ENCODE measurements at regions not wholly inside any gene's neighbourhood (a gene's known extent, or its start where the extent isn't known, plus 50 kb on each side); places are given as distances from the start of the nearest gene placed in this dataset.

- WGBS (ENCODE audit: insufficient coverage), result 90% methylated on average over 7 of the region's 7 CpGs
- CTCF ChIA-PET, result no interaction called here
- ATAC-seq (ENCODE audit: low read depth) (no peak), DNase-seq (no peak)
- POLR2A ChIA-PET, result no interaction called here
- Mint-ChIP-seq H3K4me3 (no peak overlapping the region), H3K27ac (no peak overlapping the region), H3K27me3 (peaks cover 6% of the 10 kb centered on the region), H3K4me1 (peaks cover 25% of the 10 kb centered on the region), H3K9me3 (ENCODE audit: insufficient read depth) (peaks cover 5% of the 10 kb centered on the region)
- no peak overlapping the region for H3K27ac ChIP-seq (ENCODE audit: low read length in 2 of 2)
- no peaks in the 10 kb centered on the region for H3K36me3 ChIP-seq (replicated peaks in 1 of 2; ENCODE audit: control extremely low read depth in 1 of 2, control insufficient read depth in 1 of 2, extremely low read depth in 1 of 2, insufficient read depth in 2 of 2, low read length in 1 of 2)
- H3K4me2 ChIP-seq (replicated peaks; ENCODE audit: low read depth, low read length, poor library complexity, severe bottlenecking), result no peak overlapping the region
- H2AFZ ChIP-seq (ENCODE audit: insufficient read depth, low read depth, low read length, poor library complexity, severe bottlenecking), result no peak overlapping the region
- peaks cover 0 to 3% (median 0%) of the 10 kb centered on the region in 3 donors for H3K9me3 ChIP-seq (ENCODE audit: control extremely low read depth in 1 of 3, control insufficient read depth in 2 of 3, insufficient read depth in 1 of 3, low read length in 2 of 3)
- no peak overlapping the region for H3K4me3 ChIP-seq (ENCODE audit: control extremely low read depth in 1 of 5, extremely low read depth in 1 of 5, insufficient read depth in 1 of 5, low read depth in 2 of 5, low read length in 4 of 5)
- intact Hi-C loops (cut with micrococcal nuclease), result no loop called here
- H3K9ac ChIP-seq (ENCODE audit: low read length), result no peak overlapping the region
- H4K20me1 ChIP-seq (ENCODE audit: control insufficient read depth, insufficient read depth, low read length, poor library complexity, severe bottlenecking), result no peaks in the 10 kb centered on the region
- H3K27me3 ChIP-seq (replicated peaks in 1 of 4; ENCODE audit: control extremely low read depth in 1 of 4, control insufficient read depth in 3 of 4, insufficient read depth in 4 of 4, low read length in 3 of 4), result no peaks in the 10 kb centered on the region
- no peaks in the 10 kb centered on the region for H3K79me2 ChIP-seq (ENCODE audit: control insufficient read depth, insufficient read depth, low read length)
- TF ChIP-seq EZH2 (IDR thresholded peaks at IDR 0.05; ENCODE audit: borderline replicate concordance, insufficient read depth, low read depth, low read length, poor library complexity, severe bottlenecking), result no peak
- TF ChIP-seq CTCF (IDR thresholded peaks at IDR 0.05), result no peak
- H3K4me1 ChIP-seq (ENCODE audit: control insufficient read depth in 2 of 2, insufficient read depth in 2 of 2, low read length in 2 of 2), result peaks cover 13 to 14% of the 10 kb centered on the region in 2 donors
Observed at GRCh38 chr3:16790432-16791400, 94.0 kb upstream of the PLCL2 start.

- H2AFZ ChIP-seq (ENCODE audit: insufficient read depth, low read depth, low read length, poor library complexity, severe bottlenecking), result no peak overlapping the region
- no peak overlapping the region for H3K9ac ChIP-seq (ENCODE audit: low read length)
- ChIA-PET CTCF (interaction anchor here (0.7 kb wide), 1 partner anchor 9 kb away, joined by 3 read pairs; no protein-coding TSS in a partner anchor), POLR2A (no interaction called here)
- no peak overlapping the region for H3K4me2 ChIP-seq (replicated peaks; ENCODE audit: low read depth, low read length, poor library complexity, severe bottlenecking)
- ATAC-seq (ENCODE audit: low read depth) (no peak), DNase-seq (no peak)
- no peaks in the 10 kb centered on the region for H4K20me1 ChIP-seq (ENCODE audit: control insufficient read depth, insufficient read depth, low read length, poor library complexity, severe bottlenecking)
- TF ChIP-seq CTCF (IDR thresholded peaks at IDR 0.05) (no peak), EZH2 (IDR thresholded peaks at IDR 0.05; ENCODE audit: borderline replicate concordance, insufficient read depth, low read depth, low read length, poor library complexity, severe bottlenecking) (no peak)
- Mint-ChIP-seq H3K27ac (no peak overlapping the region), H3K4me1 (peaks cover 38% of the 10 kb centered on the region), H3K9me3 (ENCODE audit: insufficient read depth) (peaks cover 5% of the 10 kb centered on the region), H3K4me3 (no peak overlapping the region), H3K27me3 (peaks cover 6% of the 10 kb centered on the region)
- H3K4me1 ChIP-seq (ENCODE audit: control insufficient read depth in 2 of 2, insufficient read depth in 2 of 2, low read length in 2 of 2), result peaks cover 27 to 28% of the 10 kb centered on the region in 2 donors
- peaks cover 0 to 1% (median 0%) of the 10 kb centered on the region in 3 donors for H3K9me3 ChIP-seq (ENCODE audit: control extremely low read depth in 1 of 3, control insufficient read depth in 2 of 3, insufficient read depth in 1 of 3, low read length in 2 of 3)
- no CpG with 5 or more reads among the region's 5 CpGs for WGBS (ENCODE audit: insufficient coverage)
- no peak overlapping the region for H3K4me3 ChIP-seq (ENCODE audit: control extremely low read depth in 1 of 5, extremely low read depth in 1 of 5, insufficient read depth in 1 of 5, low read depth in 2 of 5, low read length in 4 of 5)
- no peak overlapping the region for H3K27ac ChIP-seq (ENCODE audit: low read length in 2 of 2)
- no peaks in the 10 kb centered on the region for H3K79me2 ChIP-seq (ENCODE audit: control insufficient read depth, insufficient read depth, low read length)
- H3K27me3 ChIP-seq (replicated peaks in 1 of 4; ENCODE audit: control extremely low read depth in 1 of 4, control insufficient read depth in 3 of 4, insufficient read depth in 4 of 4, low read length in 3 of 4), result no peaks in the 10 kb centered on the region
- intact Hi-C loops (cut with micrococcal nuclease), result no loop called here
- H3K36me3 ChIP-seq (replicated peaks in 1 of 2; ENCODE audit: control extremely low read depth in 1 of 2, control insufficient read depth in 1 of 2, extremely low read depth in 1 of 2, insufficient read depth in 2 of 2, low read length in 1 of 2), result no peaks in the 10 kb centered on the region
Observed at GRCh38 chr3:16793321-16793720, 91.4 kb upstream of the PLCL2 start.
